Liver (tissue), 8 donors: ENCODE measurements at regions not wholly inside any gene's neighbourhood (a gene's known extent, or its start where the extent isn't known, plus 50 kb on each side); places are given as distances from the start of the nearest gene placed in this dataset.

ENCODE experiments used
- DNase-seq: peaks from one replicate; pipeline ENCODE4 v3.0.0-alpha.2; 2017; ENCODE audit warnings: low spot score
- H3K27ac ChIP-seq, 2 donors: one replicate each; pipeline ENCODE4 v1.7.0; 2013; ENCODE audit warnings: inconsistent platforms in 2 of 2, low read length in 2 of 2, control low read depth in 1 of 2, low read depth in 1 of 2, mild to moderate bottlenecking in 1 of 2
- H3K27me3 ChIP-seq, 4 donors: one replicate each; pipeline versions ENCODE4 v1.6.1 to v1.7.0; 2013; ENCODE audit warnings: low read length in 3 of 4, inconsistent platforms in 1 of 4, mild to moderate bottlenecking in 1 of 4, moderate library complexity in 1 of 4; ENCODE audit not compliant: control insufficient read depth in 4 of 4, insufficient read depth in 4 of 4
- H3K36me3 ChIP-seq, 4 donors: one replicate each; pipeline versions ENCODE4 v1.6.1 to v1.7.0; 2013; ENCODE audit warnings: low read length in 3 of 4, mild to moderate bottlenecking in 3 of 4, low read depth in 1 of 4, moderate library complexity in 1 of 4; ENCODE audit not compliant: control insufficient read depth in 4 of 4, insufficient read depth in 3 of 4
- H3K4me1 ChIP-seq, 4 donors: one replicate each; pipeline versions ENCODE4 v1.6.1 to v1.7.0; 2013; ENCODE audit warnings: low read length in 3 of 4, mild to moderate bottlenecking in 3 of 4, moderate library complexity in 1 of 4; ENCODE audit not compliant: control insufficient read depth in 4 of 4, insufficient read depth in 4 of 4
- H3K4me3 ChIP-seq, 3 donors: one replicate each; pipeline versions ENCODE4 v1.6.1 to v1.7.0; 2013; ENCODE audit warnings: low read length in 3 of 3, control low read depth in 1 of 3, low read depth in 1 of 3, mild to moderate bottlenecking in 1 of 3
- H3K9ac ChIP-seq, 2 donors: one replicate each; pipeline ENCODE4 v1.7.0; 2013; ENCODE audit warnings: low read length in 2 of 2, mild to moderate bottlenecking in 2 of 2, moderate library complexity in 2 of 2, control low read depth in 1 of 2, low read depth in 1 of 2
- H3K9me3 ChIP-seq, 4 donors: one replicate each; pipeline versions ENCODE4 v1.6.1 to v1.7.0; 2013; ENCODE audit warnings: low read length in 3 of 4; ENCODE audit not compliant: control insufficient read depth in 4 of 4
- EGR1 ChIP-seq, 2 donors: IDR thresholded peaks; 2 replicates each; pipeline ENCODE4 v1.6.1; 2016 to 2018; ENCODE audit warnings: antibody characterized with exemption in 2 of 2, low read depth in 2 of 2
- FOXA1 ChIP-seq: IDR thresholded peaks from 2 replicates; pipeline ENCODE4 v1.6.1; 2016; ENCODE audit warnings: antibody characterized with exemption
- FOXA2 ChIP-seq: IDR thresholded peaks from 2 replicates; pipeline ENCODE4 v1.6.1; 2016; ENCODE audit warnings: antibody characterized with exemption
- GABPA ChIP-seq, 2 donors: IDR thresholded peaks in 1 of 2; conservative IDR thresholded peaks in 1 of 2; 2 replicates each; pipeline ENCODE4 v1.6.1; 2016; ENCODE audit warnings: antibody characterized with exemption in 2 of 2, mild to moderate bottlenecking in 1 of 2, moderate library complexity in 1 of 2
- HNF4A ChIP-seq, 2 donors: conservative IDR thresholded peaks; 2 replicates each; pipeline ENCODE4 v1.6.1; 2016; ENCODE audit warnings: antibody characterized with exemption in 2 of 2, mild to moderate bottlenecking in 2 of 2
- HNF4G ChIP-seq: IDR thresholded peaks from 2 replicates; pipeline ENCODE4 v1.6.1; 2016; ENCODE audit warnings: antibody characterized with exemption
- JUND ChIP-seq, 2 donors: IDR thresholded peaks; 2 replicates each; pipeline ENCODE4 v1.6.1; 2016; ENCODE audit warnings: antibody characterized with exemption in 2 of 2
- NR2F2 ChIP-seq: IDR thresholded peaks from 2 replicates; pipeline ENCODE4 v1.6.1; 2016; ENCODE audit warnings: antibody characterized with exemption
- RAD21 ChIP-seq, 2 donors: IDR thresholded peaks; 2 replicates each; pipeline ENCODE4 v1.6.1; 2016; ENCODE audit warnings: antibody characterized with exemption in 2 of 2, mild to moderate bottlenecking in 2 of 2
- RXRA ChIP-seq, 2 donors: IDR thresholded peaks; 2 replicates each; pipeline ENCODE4 v1.6.1; 2017 to 2018; ENCODE audit warnings: antibody characterized with exemption in 2 of 2, mild to moderate bottlenecking in 1 of 2
- SP1 ChIP-seq: IDR thresholded peaks from 2 replicates; pipeline ENCODE4 v1.6.1; 2018; ENCODE audit warnings: antibody characterized with exemption, mild to moderate bottlenecking
- TAF1 ChIP-seq: conservative IDR thresholded peaks from 2 replicates; pipeline ENCODE4 v1.6.1; 2016; ENCODE audit warnings: antibody characterized with exemption, mild to moderate bottlenecking
- YY1 ChIP-seq: IDR thresholded peaks from 2 replicates; pipeline ENCODE4 v1.6.1; 2016; ENCODE audit warnings: antibody characterized with exemption, mild to moderate bottlenecking
- WGBS: extraction: QIAGEN DNeasy Blood & Tissue Kit; methylation state at CpG from one replicate; pipeline ENCODE4 v1.1.7; 2013; 5-methylcytosine and 5-hydroxymethylcytosine counted together
- TF ChIP-seq, protein P1 (sequence below): IDR thresholded peaks from 2 replicates; pipeline ENCODE4 v1.6.1; 2016; ENCODE audit warnings: antibody characterized with exemption
- TF ChIP-seq, protein P2 (sequence below): fragments of 150-350 bp; IDR thresholded peaks from 2 replicates; pipeline ENCODE4 v1.5.1; 2017; ENCODE audit warnings: improper control_type of control experiment, low read depth, low read length; ENCODE audit not compliant: missing input control
- TF ChIP-seq, protein P3 (sequence below): IDR thresholded peaks from 2 replicates; pipeline ENCODE4 v1.6.1; 2016; ENCODE audit warnings: antibody characterized with exemption, mild to moderate bottlenecking
- TF ChIP-seq, protein P4 (sequence below): IDR thresholded peaks from 2 replicates; pipeline ENCODE4 v1.6.1; 2016; ENCODE audit warnings: antibody characterized with exemption
- TF ChIP-seq, protein P5 (sequence below): IDR thresholded peaks from 2 replicates; pipeline ENCODE4 v1.6.1; 2016; ENCODE audit warnings: antibody characterized with exemption
- donor health status: healthy.
- donor health status: healthy.
- donor health status: healthy.
- donor health status: healthy.
- donor health status: healthy.

DNA sequence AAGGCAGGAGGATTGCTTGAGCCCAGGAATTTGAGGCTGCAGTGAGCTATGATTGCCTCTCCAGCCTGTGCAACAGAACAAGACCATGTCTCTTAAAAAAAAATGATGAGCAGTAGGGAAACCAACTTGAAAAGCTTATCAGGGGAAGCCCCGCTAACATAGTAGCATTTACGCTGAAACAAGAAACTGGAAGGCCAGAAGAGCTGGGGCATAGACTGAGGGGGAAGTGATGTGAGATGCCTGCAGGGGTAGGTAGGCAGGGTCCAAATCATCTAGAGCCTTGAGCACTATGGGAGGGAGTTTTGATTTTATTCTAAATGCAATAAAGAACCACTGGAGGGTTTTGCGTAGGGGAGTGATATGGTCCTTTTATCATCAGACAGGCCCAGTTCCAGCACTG lies 139.3 kb downstream of the CYB561 start (continued):
- TF ChIP-seq NR2F2 (no peak), TAF1 (no peak), RXRA (IDR thresholded peaks at IDR 0.05) (no peak), FOXA1 (no peak), HNF4A (conservative IDR thresholded peaks at IDR 0.05) (no peak), FOXA2 (no peak), RAD21 (IDR thresholded peaks at IDR 0.05) (no peak), GABPA (IDR thresholded peaks at IDR 0.05 in 1 of 2, conservative IDR thresholded peaks at IDR 0.05 in 1 of 2) (no peak)
- TF ChIP-seq, protein P1, sequence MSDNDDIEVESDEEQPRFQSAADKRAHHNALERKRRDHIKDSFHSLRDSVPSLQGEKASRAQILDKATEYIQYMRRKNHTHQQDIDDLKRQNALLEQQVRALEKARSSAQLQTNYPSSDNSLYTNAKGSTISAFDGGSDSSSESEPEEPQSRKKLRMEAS, result no peak
- TF ChIP-seq, protein P2, sequence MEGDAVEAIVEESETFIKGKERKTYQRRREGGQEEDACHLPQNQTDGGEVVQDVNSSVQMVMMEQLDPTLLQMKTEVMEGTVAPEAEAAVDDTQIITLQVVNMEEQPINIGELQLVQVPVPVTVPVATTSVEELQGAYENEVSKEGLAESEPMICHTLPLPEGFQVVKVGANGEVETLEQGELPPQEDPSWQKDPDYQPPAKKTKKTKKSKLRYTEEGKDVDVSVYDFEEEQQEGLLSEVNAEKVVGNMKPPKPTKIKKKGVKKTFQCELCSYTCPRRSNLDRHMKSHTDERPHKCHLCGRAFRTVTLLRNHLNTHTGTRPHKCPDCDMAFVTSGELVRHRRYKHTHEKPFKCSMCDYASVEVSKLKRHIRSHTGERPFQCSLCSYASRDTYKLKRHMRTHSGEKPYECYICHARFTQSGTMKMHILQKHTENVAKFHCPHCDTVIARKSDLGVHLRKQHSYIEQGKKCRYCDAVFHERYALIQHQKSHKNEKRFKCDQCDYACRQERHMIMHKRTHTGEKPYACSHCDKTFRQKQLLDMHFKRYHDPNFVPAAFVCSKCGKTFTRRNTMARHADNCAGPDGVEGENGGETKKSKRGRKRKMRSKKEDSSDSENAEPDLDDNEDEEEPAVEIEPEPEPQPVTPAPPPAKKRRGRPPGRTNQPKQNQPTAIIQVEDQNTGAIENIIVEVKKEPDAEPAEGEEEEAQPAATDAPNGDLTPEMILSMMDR, result no peak

DNA sequence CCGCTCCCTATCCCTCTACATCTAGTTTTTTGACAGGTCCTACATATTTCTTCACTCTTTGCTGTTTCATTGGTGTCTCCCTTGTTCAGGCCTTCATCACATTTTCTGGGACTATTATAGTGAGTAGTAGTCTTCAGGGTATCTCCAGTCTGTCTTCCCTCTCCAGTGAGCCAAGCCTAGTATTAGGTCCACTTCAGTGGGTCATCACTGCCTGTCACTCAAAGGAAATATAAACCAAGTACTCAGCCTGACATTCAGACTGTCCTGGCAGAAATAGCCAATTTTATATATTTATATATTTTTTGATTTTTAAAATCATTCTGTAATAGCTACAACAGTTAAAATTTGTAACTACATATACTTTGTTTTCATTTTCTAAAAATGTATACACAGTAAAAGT lies 137.8 kb downstream of the CYB561 start:
- 97% methylated on average over 1 of the region's 1 CpG for WGBS
- Histone ChIP-seq H3K27me3 (no peaks in the 10 kb centered on the region), H3K9ac (no peak overlapping the region), H3K4me3 (no peak overlapping the region), H3K4me1 (no peaks in the 10 kb centered on the region), H3K27ac (no peak overlapping the region), H3K36me3 (no peaks in the 10 kb centered on the region), H3K9me3 (no peaks in the 10 kb centered on the region)
- no peak for DNase-seq
- TF ChIP-seq GABPA (IDR thresholded peaks at IDR 0.05 in 1 of 2, conservative IDR thresholded peaks at IDR 0.05 in 1 of 2) (no peak), SP1 (no peak), JUND (IDR thresholded peaks at IDR 0.05) (no peak), RAD21 (IDR thresholded peaks at IDR 0.05) (no peak), HNF4G (no peak), HNF4A (conservative IDR thresholded peaks at IDR 0.05) (no peak), YY1 (no peak), FOXA2 (no peak), EGR1 (IDR thresholded peaks at IDR 0.05; ENCODE audit: low read depth in 2 of 2) (no peak)
- TF ChIP-seq, protein P2, result no peak
- TF ChIP-seq, protein P3, sequence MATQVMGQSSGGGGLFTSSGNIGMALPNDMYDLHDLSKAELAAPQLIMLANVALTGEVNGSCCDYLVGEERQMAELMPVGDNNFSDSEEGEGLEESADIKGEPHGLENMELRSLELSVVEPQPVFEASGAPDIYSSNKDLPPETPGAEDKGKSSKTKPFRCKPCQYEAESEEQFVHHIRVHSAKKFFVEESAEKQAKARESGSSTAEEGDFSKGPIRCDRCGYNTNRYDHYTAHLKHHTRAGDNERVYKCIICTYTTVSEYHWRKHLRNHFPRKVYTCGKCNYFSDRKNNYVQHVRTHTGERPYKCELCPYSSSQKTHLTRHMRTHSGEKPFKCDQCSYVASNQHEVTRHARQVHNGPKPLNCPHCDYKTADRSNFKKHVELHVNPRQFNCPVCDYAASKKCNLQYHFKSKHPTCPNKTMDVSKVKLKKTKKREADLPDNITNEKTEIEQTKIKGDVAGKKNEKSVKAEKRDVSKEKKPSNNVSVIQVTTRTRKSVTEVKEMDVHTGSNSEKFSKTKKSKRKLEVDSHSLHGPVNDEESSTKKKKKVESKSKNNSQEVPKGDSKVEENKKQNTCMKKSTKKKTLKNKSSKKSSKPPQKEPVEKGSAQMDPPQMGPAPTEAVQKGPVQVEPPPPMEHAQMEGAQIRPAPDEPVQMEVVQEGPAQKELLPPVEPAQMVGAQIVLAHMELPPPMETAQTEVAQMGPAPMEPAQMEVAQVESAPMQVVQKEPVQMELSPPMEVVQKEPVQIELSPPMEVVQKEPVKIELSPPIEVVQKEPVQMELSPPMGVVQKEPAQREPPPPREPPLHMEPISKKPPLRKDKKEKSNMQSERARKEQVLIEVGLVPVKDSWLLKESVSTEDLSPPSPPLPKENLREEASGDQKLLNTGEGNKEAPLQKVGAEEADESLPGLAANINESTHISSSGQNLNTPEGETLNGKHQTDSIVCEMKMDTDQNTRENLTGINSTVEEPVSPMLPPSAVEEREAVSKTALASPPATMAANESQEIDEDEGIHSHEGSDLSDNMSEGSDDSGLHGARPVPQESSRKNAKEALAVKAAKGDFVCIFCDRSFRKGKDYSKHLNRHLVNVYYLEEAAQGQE, result no peak
- TF ChIP-seq, protein P4, sequence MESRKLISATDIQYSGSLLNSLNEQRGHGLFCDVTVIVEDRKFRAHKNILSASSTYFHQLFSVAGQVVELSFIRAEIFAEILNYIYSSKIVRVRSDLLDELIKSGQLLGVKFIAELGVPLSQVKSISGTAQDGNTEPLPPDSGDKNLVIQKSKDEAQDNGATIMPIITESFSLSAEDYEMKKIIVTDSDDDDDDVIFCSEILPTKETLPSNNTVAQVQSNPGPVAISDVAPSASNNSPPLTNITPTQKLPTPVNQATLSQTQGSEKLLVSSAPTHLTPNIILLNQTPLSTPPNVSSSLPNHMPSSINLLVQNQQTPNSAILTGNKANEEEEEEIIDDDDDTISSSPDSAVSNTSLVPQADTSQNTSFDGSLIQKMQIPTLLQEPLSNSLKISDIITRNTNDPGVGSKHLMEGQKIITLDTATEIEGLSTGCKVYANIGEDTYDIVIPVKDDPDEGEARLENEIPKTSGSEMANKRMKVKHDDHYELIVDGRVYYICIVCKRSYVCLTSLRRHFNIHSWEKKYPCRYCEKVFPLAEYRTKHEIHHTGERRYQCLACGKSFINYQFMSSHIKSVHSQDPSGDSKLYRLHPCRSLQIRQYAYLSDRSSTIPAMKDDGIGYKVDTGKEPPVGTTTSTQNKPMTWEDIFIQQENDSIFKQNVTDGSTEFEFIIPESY, result no peak
- TF ChIP-seq, protein P1, result no peak
- TF ChIP-seq, protein P5, sequence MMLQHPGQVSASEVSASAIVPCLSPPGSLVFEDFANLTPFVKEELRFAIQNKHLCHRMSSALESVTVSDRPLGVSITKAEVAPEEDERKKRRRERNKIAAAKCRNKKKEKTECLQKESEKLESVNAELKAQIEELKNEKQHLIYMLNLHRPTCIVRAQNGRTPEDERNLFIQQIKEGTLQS, result no peak
